Activated T-helper 2 cell treated with anti-CD3 and anti-CD28 coated beads, Interferon-gamma antibody, Interleukin-2, Interleukin-4, amounts not matched to agents 10 μg/mL and 5 μg/mL and 100 μg/mL, durations not matched to agents 14 hours and 24 hours and 36 hours (primary cell): ENCODE measurements at regions not wholly inside any gene's neighbourhood (a gene's known extent, or its start where the extent isn't known, plus 50 kb on each side); places are given as distances from the start of the nearest gene placed in this dataset.
"Not testable (repeated sequence)": the region's sequence is repeated elsewhere in the genome, so short reads cannot be mapped to it uniquely, and the experiment has no call there.

Experiments
- DNase-seq: peaks from one replicate; pipeline ENCODE4 v3.0.0; 2021; ENCODE audit warnings: low spot score
- H3K27ac Mint-ChIP-seq: one replicate; pipeline ENCODE4 v1.8.0; 2021; ENCODE audit warnings: mixed read lengths
- H3K27me3 Mint-ChIP-seq: one replicate; pipeline ENCODE4 v1.8.0; 2021; ENCODE audit warnings: low read depth, mixed read lengths
- H3K36me3 Mint-ChIP-seq: one replicate; pipeline ENCODE4 v1.8.0; 2021; ENCODE audit warnings: low read depth, mixed read lengths
- H3K4me1 Mint-ChIP-seq: one replicate; pipeline ENCODE4 v1.8.0; 2021; ENCODE audit warnings: low read depth, mixed read lengths
- H3K4me3 Mint-ChIP-seq: one replicate; pipeline ENCODE4 v1.8.0; 2021; ENCODE audit warnings: low read depth, mild to moderate bottlenecking, moderate library complexity, mixed read lengths
- H3K9me3 Mint-ChIP-seq: one replicate; pipeline ENCODE4 v1.8.0; 2021; ENCODE audit warnings: mixed read lengths
- intact Hi-C: fragments of 100-400 bp; cut with micrococcal nuclease; formaldehyde crosslinking; loops from one replicate; pipeline ENCODE4 v1.15.1; 2023

GRCh38 chr19:41495589-41495988 is 52.6 kb downstream of the ERICH4 start:
- Mint-ChIP-seq H3K27ac (no peak overlapping the region), H3K27me3 (peaks cover 12% of the 10 kb centered on the region), H3K4me1 (no peaks in the 10 kb centered on the region), H3K4me3 (no peak overlapping the region), H3K9me3 (no peaks in the 10 kb centered on the region), H3K36me3 (no peaks in the 10 kb centered on the region)
- intact Hi-C loops: no loop called here
- no peak for DNase-seq

- intact Hi-C loops: no loop called here
- H3K4me3 Mint-ChIP-seq: no peak overlapping the region
- no peak for DNase-seq
- no peaks in the 10 kb centered on the region for H3K36me3 Mint-ChIP-seq
- H3K4me1 Mint-ChIP-seq: peaks cover 3% of the 10 kb centered on the region
- H3K27ac Mint-ChIP-seq: no peak overlapping the region
- H3K9me3 Mint-ChIP-seq: no peaks in the 10 kb centered on the region
- peaks cover 19% of the 10 kb centered on the region for H3K27me3 Mint-ChIP-seq
Measured at GRCh38 chr19:41499899-41500298, 56.9 kb downstream of the ERICH4 start.

GRCh38 chr19:41500443-41500842 is 57.5 kb downstream of the ERICH4 start:
- intact Hi-C loops: no loop called here
- Mint-ChIP-seq H3K9me3 (no peaks in the 10 kb centered on the region), H3K36me3 (no peaks in the 10 kb centered on the region), H3K27me3 (peaks cover 19% of the 10 kb centered on the region), H3K4me1 (peaks cover 3% of the 10 kb centered on the region), H3K4me3 (no peak overlapping the region), H3K27ac (no peak overlapping the region)
- DNase-seq: no peak

GRCh38 chr19:41501854-41502253 is 58.9 kb downstream of the ERICH4 start:
- Mint-ChIP-seq H3K27me3 (peaks cover 26% of the 10 kb centered on the region), H3K27ac (no peak overlapping the region), H3K36me3 (no peaks in the 10 kb centered on the region), H3K9me3 (no peaks in the 10 kb centered on the region), H3K4me3 (no peak overlapping the region), H3K4me1 (peaks cover 3% of the 10 kb centered on the region)
- intact Hi-C loops: no loop called here
- no peak for DNase-seq

- Mint-ChIP-seq H3K27me3 (peaks cover 20% of the 10 kb centered on the region), H3K9me3 (no peaks in the 10 kb centered on the region), H3K4me1 (peaks cover 3% of the 10 kb centered on the region), H3K27ac (no peak overlapping the region), H3K36me3 (no peaks in the 10 kb centered on the region), H3K4me3 (no peak overlapping the region)
- no peak for DNase-seq
- intact Hi-C loops: no loop called here
Measured at GRCh38 chr19:41505105-41505504, 62.1 kb downstream of the ERICH4 start.

GRCh38 chr19:41510484-41510883 is 65.5 kb upstream of the CEACAM21 start:
- H3K36me3 Mint-ChIP-seq: no peaks in the 10 kb centered on the region
- intact Hi-C loops: no loop called here
- no peaks in the 10 kb centered on the region for H3K4me1 Mint-ChIP-seq
- H3K4me3 Mint-ChIP-seq: no peak overlapping the region
- DNase-seq: no peak
- peaks cover 15% of the 10 kb centered on the region for H3K27me3 Mint-ChIP-seq
- H3K9me3 Mint-ChIP-seq: no peaks in the 10 kb centered on the region
- H3K27ac Mint-ChIP-seq: no peak overlapping the region

- no peaks in the 10 kb centered on the region for H3K36me3 Mint-ChIP-seq
- H3K27ac Mint-ChIP-seq: no peak overlapping the region
- no peaks in the 10 kb centered on the region for H3K9me3 Mint-ChIP-seq
- peaks cover 11% of the 10 kb centered on the region for H3K27me3 Mint-ChIP-seq
- H3K4me1 Mint-ChIP-seq: peaks cover 7% of the 10 kb centered on the region
- H3K4me3 Mint-ChIP-seq: no peak overlapping the region
- intact Hi-C loops: no loop called here
- DNase-seq: no peak
Measured at GRCh38 chr19:41511628-41512027, 64.3 kb upstream of the CEACAM21 start.

GRCh38 chr19:41515015-41515652 is 60.8 kb upstream of the CEACAM21 start:
- Mint-ChIP-seq H3K9me3 (no peaks in the 10 kb centered on the region), H3K36me3 (no peaks in the 10 kb centered on the region), H3K4me3 (no peak overlapping the region), H3K27ac (no peak overlapping the region), H3K27me3 (peaks cover 23% of the 10 kb centered on the region), H3K4me1 (peaks cover 14% of the 10 kb centered on the region)
- intact Hi-C loops: no loop called here
- DNase-seq: no peak

- H3K9me3 Mint-ChIP-seq, H3K36me3 Mint-ChIP-seq, H3K4me3 Mint-ChIP-seq, DNase-seq, H3K27ac Mint-ChIP-seq, intact Hi-C loops: not testable (repeated sequence)
- Mint-ChIP-seq H3K4me1 (peaks cover 23% of the 10 kb centered on the region), H3K27me3 (peaks cover 32% of the 10 kb centered on the region)
Measured at GRCh38 chr19:41516292-41517171, 59.4 kb upstream of the CEACAM21 start.

GRCh38 chr19:41518141-41518540 is 57.8 kb upstream of the CEACAM21 start:
- intact Hi-C loops: no loop called here
- no peak overlapping the region for H3K4me3 Mint-ChIP-seq
- H3K4me1 Mint-ChIP-seq: peaks cover 34% of the 10 kb centered on the region

GRCh38 chr19:41521138-41521930 is 54.6 kb upstream of the CEACAM21 start:
- Mint-ChIP-seq H3K27me3 (peaks cover 34% of the 10 kb centered on the region), H3K27ac (peak overlapping the region; percentile 67), H3K4me1 (peaks cover 30% of the 10 kb centered on the region), H3K4me3 (peak overlapping the region; percentile 59)
- intact Hi-C loops: loop anchor here (5.0 kb wide), 1 partner anchor 41 kb away; no protein-coding TSS in a partner anchor
- H3K36me3 Mint-ChIP-seq, DNase-seq, H3K9me3 Mint-ChIP-seq: not testable (repeated sequence)

More at GRCh38 chr19:41518141-41518540, 57.8 kb upstream of the CEACAM21 start:
- Mint-ChIP-seq H3K27ac (no peak overlapping the region), H3K27me3 (peaks cover 29% of the 10 kb centered on the region), H3K9me3 (no peaks in the 10 kb centered on the region), H3K36me3 (no peaks in the 10 kb centered on the region)
- no peak for DNase-seq

GRCh38 chr19:41521931-41522555 is 53.9 kb upstream of the CEACAM21 start:
- Mint-ChIP-seq H3K27me3 (peaks cover 39% of the 10 kb centered on the region), H3K36me3 (peaks cover 1% of the 10 kb centered on the region), H3K4me1 (peaks cover 24% of the 10 kb centered on the region), H3K27ac (peak overlapping the region; percentile 82), H3K4me3 (peak overlapping the region; percentile 80), H3K9me3 (no peaks in the 10 kb centered on the region)
- no peak for DNase-seq
- intact Hi-C loops: loop anchor here (1.0 to 5.0 kb wide), 2 partner anchors 9 to 40 kb away; no protein-coding TSS in a partner anchor
